HCT116 (cell line): ENCODE measurements at regions not wholly inside any gene's neighbourhood (a gene's known extent, or its start where the extent isn't known, plus 50 kb on each side); places are given as distances from the start of the nearest gene placed in this dataset.

ENCODE experiments used
- ATAC-seq: fragments of 200-7000 bp; cut with Tn5 transposase; 2 replicates; pipeline ENCODE4 v1.9.1; 2020; ENCODE audit warnings: mild to moderate bottlenecking, moderate library complexity
- BruUV-seq: library from RNA; stranded (reverse); fragments of 400-500 nt; replicated peaks from 2 replicates; lab custom pipeline; 2021; lab: Mats Ljungman, UMichigan
- CTCF ChIA-PET: fragments of 300-600 bp; sonication (Branson Sonifier 250); formaldehyde crosslinking; loops from one replicate; lab custom pipeline; 2021; ENCODE audit warnings: antibody characterized with exemption; lab: Charles Lee
- POLR2A ChIA-PET: fragments of 300-600, 350-600 bp; sonication (Branson Sonifier 250); formaldehyde crosslinking; loops from one replicate; lab custom pipeline; 2021; ENCODE audit warnings: antibody characterized with exemption; lab: Charles Lee
- RAD21 ChIA-PET, 2 experiments: fragments of 300-600 bp; sonication (Branson Sonifier 250); formaldehyde crosslinking; loops; one replicate each; lab custom pipeline; 2023; ENCODE audit warnings: low total read pairs in 2 of 2; ENCODE audit not compliant: uncharacterized antibody in 2 of 2, unreplicated experiment in 2 of 2, low non-redundant PET in 1 of 2; lab: Charles Lee
- DNase-seq: peaks from one replicate; pipeline ENCODE4 v3.0.0-alpha.2; 2010; ENCODE audit warnings: low read depth, low spot score
- H2AFZ ChIP-seq: fragments of 200-600 bp; shearing (Covaris generic), sonication (generic); 2 replicates; pipeline ENCODE4 v1.6.1; 2017; ENCODE audit warnings: low read depth, mixed run types, mixed read lengths, antibody characterized with exemption, low read length; ENCODE audit not compliant: poor library complexity, severe bottlenecking
- H3K27ac ChIP-seq: 2 replicates; pipeline ENCODE4 v1.5.1; 2012; ENCODE audit warnings: low read depth, low read length
- H3K27me3 ChIP-seq: fragments of 200-600 bp; sonication (generic); 2 replicates; pipeline ENCODE4 v1.6.1; 2016; ENCODE audit warnings: mixed run types, low read length, mixed read lengths; ENCODE audit not compliant: insufficient read depth
- H3K36me3 ChIP-seq, 2 experiments: fragments of 200-500 bp in 1 of 2; fragments of 200-600 bp in 1 of 2; sonication (Bioruptor generic) in 1 of 2; sonication (generic) in 1 of 2; 2 replicates each; pipeline versions ENCODE4 v1.5.1 to v1.6.1; 2014 to 2016; ENCODE audit warnings: low read length in 2 of 2, inconsistent platforms in 1 of 2, mixed read lengths in 1 of 2, mixed run types in 1 of 2; ENCODE audit not compliant: insufficient read depth in 2 of 2, control insufficient read depth in 1 of 2
- H3K4me1 ChIP-seq, 2 experiments: fragments of 200-600 bp in 1 of 2; sonication (generic) in 1 of 2; 2 replicates each; pipeline versions ENCODE4 v1.5.1 to v1.6.1; 2012 to 2017; ENCODE audit warnings: low read length in 2 of 2, inconsistent platforms in 1 of 2, mild to moderate bottlenecking in 1 of 2, mixed read lengths in 1 of 2, mixed run types in 1 of 2, moderate library complexity in 1 of 2; ENCODE audit not compliant: insufficient read depth in 2 of 2, control insufficient read depth in 1 of 2
- H3K4me2 ChIP-seq: fragments of 200-600 bp; sonication (generic); 2 replicates; pipeline ENCODE4 v1.6.1; 2017; ENCODE audit warnings: mixed run types, low read length, mixed read lengths
- H3K4me3 ChIP-seq, 2 experiments: fragments of 200-600 bp in 1 of 2; sonication (generic) in 1 of 2; replicated peaks in 1 of 2; 2 replicates each; pipeline ENCODE4 v1.5.1; 2011 to 2016; ENCODE audit warnings: low read length in 2 of 2, control low read depth in 1 of 2, low read depth in 1 of 2, mild to moderate bottlenecking in 1 of 2, mixed read lengths in 1 of 2, mixed run types in 1 of 2
- H3K79me2 ChIP-seq: fragments of 200-600 bp; sonication (generic); 2 replicates; pipeline ENCODE4 v1.6.1; 2017; ENCODE audit warnings: mild to moderate bottlenecking, mixed run types, low read length, moderate library complexity, mixed read lengths; ENCODE audit not compliant: insufficient read depth
- H3K9ac ChIP-seq: fragments of 200-600 bp; sonication (generic); 2 replicates; pipeline ENCODE4 v1.6.1; 2016; ENCODE audit warnings: low read length, mixed read lengths
- H3K9me2 ChIP-seq: fragments of 200-600 bp; sonication (generic), shearing (Covaris generic); 2 replicates; pipeline ENCODE4 v1.6.1; 2017; ENCODE audit warnings: mixed run types, mild to moderate bottlenecking, moderate library complexity; ENCODE audit not compliant: insufficient read depth
- H3K9me3 ChIP-seq, 2 experiments: fragments of 200-500 bp in 1 of 2; fragments of 200-600 bp in 1 of 2; sonication (Bioruptor generic) in 1 of 2; sonication (generic) in 1 of 2; 2 replicates each; pipeline ENCODE4 v1.6.1; 2014 to 2017; ENCODE audit warnings: low read length in 2 of 2, mixed read lengths in 2 of 2, inconsistent platforms in 1 of 2, low read depth in 1 of 2, mild to moderate bottlenecking in 1 of 2, mixed run types in 1 of 2, moderate library complexity in 1 of 2; ENCODE audit not compliant: control insufficient read depth in 1 of 2, insufficient read depth in 1 of 2
- H4K20me1 ChIP-seq: fragments of 200-600 bp; sonication (generic), shearing (Covaris generic); 2 replicates; pipeline ENCODE4 v1.6.1; 2017; ENCODE audit warnings: mixed run types, mild to moderate bottlenecking, moderate library complexity; ENCODE audit not compliant: insufficient read depth
- EGR1 ChIP-seq: IDR thresholded peaks from 2 replicates; pipeline ENCODE4 v1.6.1; 2012; ENCODE audit warnings: low read depth
- ELF1 ChIP-seq: IDR thresholded peaks from 2 replicates; pipeline ENCODE4 v1.6.1; 2012; ENCODE audit warnings: low read depth, borderline replicate concordance
- JUND ChIP-seq: IDR thresholded peaks from 2 replicates; pipeline ENCODE4 v1.6.1; 2012
- POLR2A ChIP-seq: IDR thresholded peaks from 2 replicates; pipeline ENCODE4 v1.7.0; 2011; ENCODE audit warnings: borderline replicate concordance; ENCODE audit not compliant: insufficient read depth, insufficient read length; ENCODE audit errors: extremely low read depth
- SIN3A ChIP-seq: IDR thresholded peaks from 2 replicates; pipeline ENCODE4 v1.6.1; 2012; ENCODE audit warnings: low read depth
- ZNF274 ChIP-seq: fragments of 200-500 bp; sonication (Bioruptor generic); IDR thresholded peaks from 2 replicates; pipeline ENCODE4 v1.6.1; 2014; ENCODE audit warnings: mild to moderate bottlenecking, low read depth, low read length, inconsistent platforms
- intact Hi-C: fragments of 100-400 bp; cut with micrococcal nuclease; formaldehyde crosslinking; loops from 2 replicates; pipeline ENCODE4 v1.10.0; 2022
- TF ChIP-seq, protein P1 (sequence below): IDR thresholded peaks from 2 replicates; pipeline ENCODE4 v1.6.1; 2012
- TF ChIP-seq, protein P2 (sequence below), 3 experiments: fragments of 200-600 bp in 1 of 3; sonication (generic) in 1 of 3; IDR thresholded peaks in 2 of 3; conservative IDR thresholded peaks in 1 of 3; 2 replicates each; pipeline ENCODE4 v1.5.1; 2012 to 2017; ENCODE audit warnings: low read depth in 2 of 3, low read length in 2 of 3, antibody characterized with exemption in 1 of 3, borderline replicate concordance in 1 of 3, control low read depth in 1 of 3, mild to moderate bottlenecking in 1 of 3, mixed read lengths in 1 of 3, mixed run types in 1 of 3, moderate library complexity in 1 of 3; ENCODE audit not compliant: insufficient read depth in 1 of 3
- TF ChIP-seq, protein P3 (sequence below): IDR thresholded peaks from 2 replicates; pipeline ENCODE4 v1.6.1; 2011; ENCODE audit warnings: mild to moderate bottlenecking, low read length, moderate library complexity; ENCODE audit not compliant: insufficient replicate concordance; ENCODE audit errors: extremely low read depth

DNA sequence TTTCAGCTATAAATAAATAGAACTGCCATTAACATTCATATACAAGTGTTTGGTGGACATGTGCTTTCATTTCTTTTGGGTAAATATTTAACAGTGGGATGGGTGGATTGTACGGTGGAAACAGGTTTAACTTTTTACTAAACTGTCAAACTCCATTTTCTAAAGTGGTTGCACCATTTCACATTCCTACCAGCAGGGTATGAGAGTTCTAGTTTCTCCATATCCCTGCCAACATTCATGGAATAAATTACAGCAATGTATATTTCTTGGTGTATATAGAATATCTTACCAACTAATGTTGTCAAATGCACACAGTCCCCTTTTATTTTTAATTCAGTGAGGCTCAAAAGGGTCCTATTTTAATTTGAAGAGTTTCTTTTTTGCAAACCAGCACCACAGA is 71.3 kb upstream of the CTXND1 start:
- Histone ChIP-seq H4K20me1 (no peaks in the 10 kb centered on the region), H3K36me3 (no peaks in the 10 kb centered on the region), H3K79me2 (no peaks in the 10 kb centered on the region), H3K9ac (no peak overlapping the region), H3K27me3 (no peaks in the 10 kb centered on the region; the same call in 1 of the 2 replicates), H3K4me2 (no peak overlapping the region), H3K9me3 (0 out of 4 replicates have a peak, but pooled peaks cover 5% of the 10 kb centered on the region in 2 experiments), H2AFZ (no peak overlapping the region), H3K27ac (no peak overlapping the region)
- BruUV-seq, result no TSS peak
- intact Hi-C loops, result no loop called here
- ChIA-PET RAD21 (no interaction called here), POLR2A (no interaction called here)
- DNase-seq, result peak; percentile 4
- no peak for TF ChIP-seq SIN3A
- TF ChIP-seq, protein P1, sequence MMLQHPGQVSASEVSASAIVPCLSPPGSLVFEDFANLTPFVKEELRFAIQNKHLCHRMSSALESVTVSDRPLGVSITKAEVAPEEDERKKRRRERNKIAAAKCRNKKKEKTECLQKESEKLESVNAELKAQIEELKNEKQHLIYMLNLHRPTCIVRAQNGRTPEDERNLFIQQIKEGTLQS, result no peak
- TF ChIP-seq, protein P2, sequence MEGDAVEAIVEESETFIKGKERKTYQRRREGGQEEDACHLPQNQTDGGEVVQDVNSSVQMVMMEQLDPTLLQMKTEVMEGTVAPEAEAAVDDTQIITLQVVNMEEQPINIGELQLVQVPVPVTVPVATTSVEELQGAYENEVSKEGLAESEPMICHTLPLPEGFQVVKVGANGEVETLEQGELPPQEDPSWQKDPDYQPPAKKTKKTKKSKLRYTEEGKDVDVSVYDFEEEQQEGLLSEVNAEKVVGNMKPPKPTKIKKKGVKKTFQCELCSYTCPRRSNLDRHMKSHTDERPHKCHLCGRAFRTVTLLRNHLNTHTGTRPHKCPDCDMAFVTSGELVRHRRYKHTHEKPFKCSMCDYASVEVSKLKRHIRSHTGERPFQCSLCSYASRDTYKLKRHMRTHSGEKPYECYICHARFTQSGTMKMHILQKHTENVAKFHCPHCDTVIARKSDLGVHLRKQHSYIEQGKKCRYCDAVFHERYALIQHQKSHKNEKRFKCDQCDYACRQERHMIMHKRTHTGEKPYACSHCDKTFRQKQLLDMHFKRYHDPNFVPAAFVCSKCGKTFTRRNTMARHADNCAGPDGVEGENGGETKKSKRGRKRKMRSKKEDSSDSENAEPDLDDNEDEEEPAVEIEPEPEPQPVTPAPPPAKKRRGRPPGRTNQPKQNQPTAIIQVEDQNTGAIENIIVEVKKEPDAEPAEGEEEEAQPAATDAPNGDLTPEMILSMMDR (IDR thresholded peaks at IDR 0.05 in 2 of 3, conservative IDR thresholded peaks at IDR 0.05 in 1 of 3; ENCODE audit: borderline replicate concordance in 1 of 3, insufficient read depth in 1 of 3, low read depth in 2 of 3, low read length in 2 of 3), result peak in 2 of 3 experiments; percentile 47 to 61; a peak in 4 of 6 replicates
- TF ChIP-seq, all 23 proteins: peak for 1
- no peaks in the 10 kb centered on the region for H3K4me1 ChIP-seq
- ATAC-seq, result no peak
- H3K4me3 ChIP-seq, result no peak overlapping the region
- H3K9me2 ChIP-seq, result no peaks in the 10 kb centered on the region
- CTCF ChIA-PET, result interaction anchor here (1.2 kb wide), 1 partner anchor 14 kb away, joined by 3 read pairs; no protein-coding TSS in a partner anchor

DNA sequence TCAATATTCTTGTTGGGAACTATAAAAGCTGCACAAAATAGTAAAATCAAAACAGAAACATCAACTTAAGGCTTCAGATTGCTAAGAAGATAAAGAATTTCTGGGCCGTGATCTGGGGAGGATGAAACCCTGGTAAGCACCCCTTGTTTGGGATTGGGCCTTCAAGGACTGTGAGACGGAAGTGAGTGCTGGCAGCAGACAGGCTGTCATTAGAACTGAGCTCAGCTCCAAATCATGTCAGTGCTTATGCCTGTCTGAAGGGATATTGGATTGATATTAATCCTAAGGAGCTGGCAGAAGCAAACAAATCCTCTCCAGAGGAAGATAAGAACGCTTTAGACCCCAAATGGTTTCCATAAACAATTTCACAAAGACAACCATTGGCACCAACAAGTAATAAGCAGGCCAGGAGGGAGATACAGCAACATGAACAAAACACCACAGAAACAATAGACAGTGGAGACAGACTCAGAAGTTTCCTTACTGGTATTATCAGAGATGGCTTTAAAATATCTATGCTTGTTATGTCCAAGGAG is 72.6 kb upstream of the CTXND1 start:
- no peak for TF ChIP-seq ZNF274
- TF ChIP-seq POLR2A, result no peak
- no peak for TF ChIP-seq EGR1
- no peak for TF ChIP-seq ELF1
- TF ChIP-seq JUND, result no peak
- TF ChIP-seq, protein P3, sequence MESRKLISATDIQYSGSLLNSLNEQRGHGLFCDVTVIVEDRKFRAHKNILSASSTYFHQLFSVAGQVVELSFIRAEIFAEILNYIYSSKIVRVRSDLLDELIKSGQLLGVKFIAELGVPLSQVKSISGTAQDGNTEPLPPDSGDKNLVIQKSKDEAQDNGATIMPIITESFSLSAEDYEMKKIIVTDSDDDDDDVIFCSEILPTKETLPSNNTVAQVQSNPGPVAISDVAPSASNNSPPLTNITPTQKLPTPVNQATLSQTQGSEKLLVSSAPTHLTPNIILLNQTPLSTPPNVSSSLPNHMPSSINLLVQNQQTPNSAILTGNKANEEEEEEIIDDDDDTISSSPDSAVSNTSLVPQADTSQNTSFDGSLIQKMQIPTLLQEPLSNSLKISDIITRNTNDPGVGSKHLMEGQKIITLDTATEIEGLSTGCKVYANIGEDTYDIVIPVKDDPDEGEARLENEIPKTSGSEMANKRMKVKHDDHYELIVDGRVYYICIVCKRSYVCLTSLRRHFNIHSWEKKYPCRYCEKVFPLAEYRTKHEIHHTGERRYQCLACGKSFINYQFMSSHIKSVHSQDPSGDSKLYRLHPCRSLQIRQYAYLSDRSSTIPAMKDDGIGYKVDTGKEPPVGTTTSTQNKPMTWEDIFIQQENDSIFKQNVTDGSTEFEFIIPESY, result no peak
- no peak for ATAC-seq
- Histone ChIP-seq H3K4me1 (no peaks in the 10 kb centered on the region), H3K27me3 (no peaks in the 10 kb centered on the region; the same call in 1 of the 2 replicates), H3K79me2 (no peaks in the 10 kb centered on the region), H3K36me3 (no peaks in the 10 kb centered on the region), H3K4me2 (no peak overlapping the region), H3K9me2 (no peaks in the 10 kb centered on the region), H3K9me3 (0 out of 4 replicates have a peak, but pooled peaks cover 5% of the 10 kb centered on the region in 2 experiments), H2AFZ (no peak overlapping the region), H3K27ac (no peak overlapping the region), H4K20me1 (no peaks in the 10 kb centered on the region), H3K4me3 (no peak overlapping the region), H3K9ac (no peak overlapping the region)
- RAD21 ChIA-PET, result no interaction called here
- no peak for DNase-seq
- CTCF ChIA-PET, result interaction anchor here (1.2 to 2.1 kb wide), 2 partner anchors 15 kb away, joined by 3 to 8 read pairs; no protein-coding TSS in a partner anchor
- no TSS peak for BruUV-seq
- intact Hi-C loops, result no loop called here
- POLR2A ChIA-PET, result no interaction called here
